Hindlimb muscle (tissue), 1 donor: ENCODE measurements at regions not wholly inside any gene's neighbourhood (a gene's known extent, or its start where the extent isn't known, plus 50 kb on each side); places are given as distances from the start of the nearest gene placed in this dataset.
"Not testable (repeated sequence)": the region's sequence is repeated elsewhere in the genome, so short reads cannot be mapped to it uniquely, and the experiment has no call there.

Experiments used
- DNase-seq: peaks from one replicate; pipeline ENCODE4 v3.0.0-alpha.2; 2013

- no peak for DNase-seq
Observed at GRCh38 chr12:25382311-25383106, 131.8 kb upstream of the KRAS start.

GRCh38 chr12:25377469-25378177, 126.9 kb upstream of the KRAS start:
- DNase-seq = no peak

GRCh38 chr12:25376985-25377384, 126.3 kb upstream of the KRAS start:
- DNase-seq = no peak

GRCh38 chr12:25376407-25376806, 125.7 kb upstream of the KRAS start:
- no peak for DNase-seq

- no peak for DNase-seq
Observed at GRCh38 chr12:25372969-25373817, 122.5 kb upstream of the KRAS start.

GRCh38 chr12:25372002-25372401, 121.3 kb upstream of the KRAS start:
- no peak for DNase-seq

- DNase-seq = no peak
Observed at GRCh38 chr12:25368557-25368956, 117.8 kb upstream of the KRAS start.

- no peak for DNase-seq
Observed at GRCh38 chr12:25366122-25366521, 115.4 kb upstream of the KRAS start.

GRCh38 chr12:25365340-25365730, 114.6 kb upstream of the KRAS start:
- no peak for DNase-seq

- no peak for DNase-seq
Observed at GRCh38 chr12:25364529-25365339, 114.0 kb upstream of the KRAS start.

GRCh38 chr12:25362646-25363045, 111.9 kb upstream of the KRAS start:
- no peak for DNase-seq

- no peak for DNase-seq
Observed at GRCh38 chr12:25361511-25361910, 110.8 kb upstream of the KRAS start.

- DNase-seq = no peak
Observed at GRCh38 chr12:25357595-25357994, 106.9 kb upstream of the KRAS start.

- not testable (repeated sequence) for DNase-seq
Observed at GRCh38 chr12:25352942-25353341, 102.2 kb upstream of the KRAS start.

GRCh38 chr12:25352083-25352918, 101.6 kb upstream of the KRAS start:
- DNase-seq = no peak

- no peak for DNase-seq
Observed at GRCh38 chr12:25348593-25348895, 97.8 kb upstream of the KRAS start.

- DNase-seq = no peak
Observed at GRCh38 chr12:25347716-25348592, 97.2 kb upstream of the KRAS start.

GRCh38 chr12:25341877-25342276, 91.1 kb upstream of the KRAS start:
- DNase-seq = not testable (repeated sequence)

GRCh38 chr12:25337916-25338315, 87.2 kb upstream of the KRAS start:
- no peak for DNase-seq

- no peak for DNase-seq
Observed at GRCh38 chr12:25332143-25332542, 81.4 kb upstream of the KRAS start.
